ENCODE measurements at regions not wholly inside any gene's neighbourhood (a gene's known extent, or its start where the extent isn't known, plus 50 kb on each side); places are given as distances from the start of the nearest gene placed in this dataset.

DNA sequence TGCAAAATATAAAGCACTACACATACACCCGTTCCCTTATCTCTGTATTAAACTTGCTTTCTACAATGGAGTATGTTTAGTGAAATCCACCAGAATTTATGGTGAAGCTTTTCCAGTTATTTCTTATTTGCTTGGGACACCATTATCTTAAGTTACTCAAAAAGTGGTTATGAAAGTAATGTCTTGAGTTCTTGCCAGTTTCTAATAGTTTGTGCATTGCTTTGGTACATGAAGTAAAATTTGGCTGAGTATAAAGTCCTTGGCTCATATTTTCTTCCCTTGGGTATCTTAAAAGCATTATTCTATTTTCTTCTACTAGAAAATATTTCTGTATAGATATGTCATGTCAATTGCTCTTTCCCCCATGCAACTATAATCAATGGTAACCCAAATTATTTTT, 85.2 kb downstream of the POLR1F start:
- intact Hi-C loops (cut with micrococcal nuclease): no loop called here
- DNase-seq (no peak), ATAC-seq (ENCODE audit: low read depth) (no peak)
- Histone ChIP-seq H3K27ac (ENCODE audit: low read length in 2 of 2) (no peak overlapping the region), H3K9ac (ENCODE audit: low read length) (no peak overlapping the region), H2AFZ (ENCODE audit: insufficient read depth, low read depth, low read length, poor library complexity, severe bottlenecking) (no peak overlapping the region), H3K79me2 (ENCODE audit: control insufficient read depth, insufficient read depth, low read length) (no peaks in the 10 kb centered on the region), H3K4me2 (replicated peaks; ENCODE audit: low read depth, low read length, poor library complexity, severe bottlenecking) (no peak overlapping the region), H3K4me3 (ENCODE audit: control extremely low read depth in 1 of 5, extremely low read depth in 1 of 5, insufficient read depth in 1 of 5, low read depth in 2 of 5, low read length in 4 of 5) (no peak overlapping the region), H3K9me3 (ENCODE audit: control extremely low read depth in 1 of 3, control insufficient read depth in 2 of 3, insufficient read depth in 1 of 3, low read length in 2 of 3) (peaks cover 2 to 5% (median 3%) of the 10 kb centered on the region in 3 donors), H3K27me3 (replicated peaks in 1 of 4; ENCODE audit: control extremely low read depth in 1 of 4, control insufficient read depth in 3 of 4, insufficient read depth in 4 of 4, low read length in 3 of 4) (no peaks in the 10 kb centered on the region), H3K4me1 (ENCODE audit: control insufficient read depth in 2 of 2, insufficient read depth in 2 of 2, low read length in 2 of 2) (no peaks in the 10 kb centered on the region), H3K36me3 (replicated peaks in 1 of 2; ENCODE audit: control extremely low read depth in 1 of 2, control insufficient read depth in 1 of 2, extremely low read depth in 1 of 2, insufficient read depth in 2 of 2, low read length in 1 of 2) (no peaks in the 10 kb centered on the region), H4K20me1 (ENCODE audit: control insufficient read depth, insufficient read depth, low read length, poor library complexity, severe bottlenecking) (peaks cover 5% of the 10 kb centered on the region)
- ChIA-PET CTCF (no interaction called here), POLR2A (no interaction called here)
- no peak overlapping the region for H3K4me3 Mint-ChIP-seq
- no peak overlapping the region for H3K27ac Mint-ChIP-seq
- H3K4me1 Mint-ChIP-seq: no peaks in the 10 kb centered on the region
- TF ChIP-seq EZH2 (IDR thresholded peaks at IDR 0.05; ENCODE audit: borderline replicate concordance, insufficient read depth, low read depth, low read length, poor library complexity, severe bottlenecking) (no peak), CTCF (IDR thresholded peaks at IDR 0.05) (no peak)
- no CpG with 5 or more reads among the region's 1 CpG for WGBS (ENCODE audit: insufficient coverage)
- peaks cover 7% of the 10 kb centered on the region for H3K27me3 Mint-ChIP-seq
- H3K9me3 Mint-ChIP-seq (ENCODE audit: insufficient read depth): no peaks in the 10 kb centered on the region

- H3K4me2 ChIP-seq (replicated peaks; ENCODE audit: low read depth, low read length, poor library complexity, severe bottlenecking): no peak overlapping the region
- H3K27ac ChIP-seq (ENCODE audit: low read length in 2 of 2): no peak overlapping the region
- peaks cover 5% of the 10 kb centered on the region for H4K20me1 ChIP-seq (ENCODE audit: control insufficient read depth, insufficient read depth, low read length, poor library complexity, severe bottlenecking)
- CTCF ChIA-PET: no interaction called here
- H3K79me2 ChIP-seq (ENCODE audit: control insufficient read depth, insufficient read depth, low read length): no peaks in the 10 kb centered on the region
- Mint-ChIP-seq H3K4me1 (no peaks in the 10 kb centered on the region), H3K4me3 (no peak overlapping the region), H3K27me3 (peaks cover 7% of the 10 kb centered on the region), H3K9me3 (ENCODE audit: insufficient read depth) (no peaks in the 10 kb centered on the region), H3K27ac (no peak overlapping the region)
- H3K4me1 ChIP-seq (ENCODE audit: control insufficient read depth in 2 of 2, insufficient read depth in 2 of 2, low read length in 2 of 2): no peaks in the 10 kb centered on the region
- intact Hi-C loops (cut with micrococcal nuclease): no loop called here
- POLR2A ChIA-PET: no interaction called here
- DNase-seq (no peak), ATAC-seq (ENCODE audit: low read depth) (no peak)
- no CpG with 5 or more reads among the region's 2 CpGs for WGBS (ENCODE audit: insufficient coverage)
- no peak for TF ChIP-seq CTCF (IDR thresholded peaks at IDR 0.05)
- peaks cover 0 to 2% (median 1%) of the 10 kb centered on the region in 3 donors for H3K9me3 ChIP-seq (ENCODE audit: control extremely low read depth in 1 of 3, control insufficient read depth in 2 of 3, insufficient read depth in 1 of 3, low read length in 2 of 3)
- H3K4me3 ChIP-seq (ENCODE audit: control extremely low read depth in 1 of 5, extremely low read depth in 1 of 5, insufficient read depth in 1 of 5, low read depth in 2 of 5, low read length in 4 of 5): no peak overlapping the region
- no peak overlapping the region for H3K9ac ChIP-seq (ENCODE audit: low read length)
- H3K27me3 ChIP-seq (replicated peaks in 1 of 4; ENCODE audit: control extremely low read depth in 1 of 4, control insufficient read depth in 3 of 4, insufficient read depth in 4 of 4, low read length in 3 of 4): no peaks in the 10 kb centered on the region
- H3K36me3 ChIP-seq (replicated peaks in 1 of 2; ENCODE audit: control extremely low read depth in 1 of 2, control insufficient read depth in 1 of 2, extremely low read depth in 1 of 2, insufficient read depth in 2 of 2, low read length in 1 of 2): no peaks in the 10 kb centered on the region
- no peak overlapping the region for H2AFZ ChIP-seq (ENCODE audit: insufficient read depth, low read depth, low read length, poor library complexity, severe bottlenecking)
Measured at GRCh38 chr7:19621740-19622139, 87.1 kb downstream of the POLR1F start.

Measured in B cell (primary cell).